Stimulated activated CD8-positive, alpha-beta memory T cell treated with anti-CD3 and anti-CD28 coated beads, Interleukin-7, amount 100 ng/mL, for 48 hours (primary cell): ENCODE measurements at regions not wholly inside any gene's neighbourhood (a gene's known extent, or its start where the extent isn't known, plus 50 kb on each side); places are given as distances from the start of the nearest gene placed in this dataset.

ENCODE experiments used
- DNase-seq, 2 donors: peaks; one replicate each; pipeline ENCODE4 v3.0.0-alpha.2; 2020; ENCODE audit warnings: low read depth in 1 of 2; ENCODE audit errors: extremely low read depth in 1 of 2

DNA sequence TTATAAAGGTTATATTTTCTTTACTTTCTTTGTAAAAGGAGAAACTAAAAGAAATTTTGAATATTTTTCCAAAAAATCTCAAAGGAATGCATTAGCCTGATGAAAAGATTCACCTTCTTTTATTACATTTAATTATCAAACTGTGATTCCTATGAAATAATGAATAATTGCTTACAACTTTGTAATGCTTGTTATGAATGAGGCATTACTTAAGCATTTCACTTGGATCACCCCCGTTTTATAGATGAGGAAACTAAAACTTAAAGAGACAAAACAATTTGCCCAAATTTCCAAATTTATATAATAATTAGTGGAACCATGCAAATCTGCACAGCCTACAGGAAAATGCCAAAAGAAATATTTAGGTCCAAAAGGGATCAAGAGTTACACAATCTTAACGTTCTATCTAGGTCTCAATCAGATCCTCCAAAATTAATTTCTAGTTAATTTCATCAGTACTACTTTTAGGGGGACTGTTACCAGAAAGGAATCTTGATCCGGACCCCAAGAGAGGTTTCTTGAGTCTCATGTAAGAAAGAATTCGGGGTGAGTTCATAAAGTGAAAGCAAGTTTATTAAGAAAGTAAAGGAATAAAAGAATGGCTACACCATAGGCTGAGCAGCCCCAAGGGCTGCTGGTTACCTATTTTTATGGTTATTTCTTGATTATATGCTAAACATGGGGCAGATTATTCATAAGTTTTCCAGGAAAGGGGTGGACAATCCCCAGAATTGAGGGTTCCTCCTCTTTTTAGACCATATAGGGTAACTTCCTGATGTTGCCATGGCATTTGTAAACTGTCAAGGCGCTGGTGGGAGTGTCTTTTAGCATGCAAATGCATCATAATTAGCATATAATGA is 288.0 kb downstream of the ADGB start:
- no peak for DNase-seq

DNA sequence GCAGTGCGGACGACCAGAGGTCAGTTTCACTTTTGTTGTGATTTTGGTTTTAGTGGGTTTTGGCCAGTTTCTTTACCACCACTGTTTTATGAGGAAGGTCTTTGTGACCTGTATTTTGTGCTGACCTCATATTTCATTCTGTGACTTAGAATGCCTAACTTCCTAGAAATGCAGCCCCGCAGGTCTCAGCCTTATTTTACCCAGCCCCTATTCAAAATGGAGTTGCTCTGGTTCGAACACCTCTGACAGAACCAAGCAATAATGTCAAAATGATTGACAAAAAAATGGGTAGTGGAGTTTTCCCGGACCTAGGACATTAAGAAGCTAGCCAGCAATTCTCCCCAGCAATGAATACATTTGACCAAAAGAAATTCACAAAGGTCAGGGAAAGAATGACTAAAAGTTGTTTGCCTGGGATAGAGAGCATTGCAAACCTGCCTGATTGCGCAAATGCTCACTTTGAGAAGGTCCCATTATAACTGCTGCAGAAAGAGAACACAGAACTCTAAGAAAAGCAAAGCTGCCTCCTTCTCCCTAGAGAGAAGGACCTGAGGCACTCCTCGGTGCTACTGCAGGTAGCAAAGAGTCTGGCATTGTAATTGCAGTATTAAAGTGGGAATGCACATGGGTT is 288.8 kb downstream of the ADGB start:
- DNase-seq, result no peak

DNA sequence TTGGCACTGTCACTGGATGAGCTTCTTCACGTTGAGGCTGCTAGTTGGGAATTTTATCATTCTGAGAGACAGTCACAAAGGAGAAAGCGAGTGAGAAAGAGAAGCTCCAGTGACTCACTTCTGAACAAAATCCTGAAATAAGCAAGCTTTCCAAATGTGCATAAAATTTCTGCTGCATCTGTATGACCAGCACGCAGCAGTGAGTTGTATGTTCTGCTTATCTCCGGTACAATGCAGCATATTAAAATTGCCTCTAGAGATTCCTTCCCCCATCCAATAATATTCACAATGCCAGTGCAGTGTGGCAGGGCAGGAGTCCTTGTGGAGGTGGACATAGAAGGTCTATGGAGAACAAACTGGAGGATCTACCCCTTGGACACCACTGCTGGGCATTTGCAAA is 290.5 kb downstream of the ADGB start:
- DNase-seq, result no peak

DNA sequence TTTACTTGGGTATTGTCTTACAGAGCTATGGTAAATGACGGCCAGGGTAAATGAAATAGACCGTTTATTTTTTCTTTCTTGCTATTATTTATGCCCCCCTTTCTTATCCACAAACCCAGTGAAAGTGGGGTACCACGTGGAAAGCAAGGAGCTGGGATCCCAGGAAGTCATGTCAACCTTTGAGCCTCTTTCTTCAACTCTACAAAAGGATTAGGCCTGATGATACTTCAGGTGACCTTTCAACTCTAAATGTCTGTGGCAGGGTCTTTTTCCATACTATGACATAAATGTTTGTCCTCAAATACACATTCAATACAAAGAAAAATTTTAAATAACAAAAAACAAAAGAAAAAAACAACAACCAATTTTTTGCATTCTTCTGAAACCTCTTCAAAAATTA is 291.4 kb downstream of the ADGB start:
- no peak for DNase-seq

DNA sequence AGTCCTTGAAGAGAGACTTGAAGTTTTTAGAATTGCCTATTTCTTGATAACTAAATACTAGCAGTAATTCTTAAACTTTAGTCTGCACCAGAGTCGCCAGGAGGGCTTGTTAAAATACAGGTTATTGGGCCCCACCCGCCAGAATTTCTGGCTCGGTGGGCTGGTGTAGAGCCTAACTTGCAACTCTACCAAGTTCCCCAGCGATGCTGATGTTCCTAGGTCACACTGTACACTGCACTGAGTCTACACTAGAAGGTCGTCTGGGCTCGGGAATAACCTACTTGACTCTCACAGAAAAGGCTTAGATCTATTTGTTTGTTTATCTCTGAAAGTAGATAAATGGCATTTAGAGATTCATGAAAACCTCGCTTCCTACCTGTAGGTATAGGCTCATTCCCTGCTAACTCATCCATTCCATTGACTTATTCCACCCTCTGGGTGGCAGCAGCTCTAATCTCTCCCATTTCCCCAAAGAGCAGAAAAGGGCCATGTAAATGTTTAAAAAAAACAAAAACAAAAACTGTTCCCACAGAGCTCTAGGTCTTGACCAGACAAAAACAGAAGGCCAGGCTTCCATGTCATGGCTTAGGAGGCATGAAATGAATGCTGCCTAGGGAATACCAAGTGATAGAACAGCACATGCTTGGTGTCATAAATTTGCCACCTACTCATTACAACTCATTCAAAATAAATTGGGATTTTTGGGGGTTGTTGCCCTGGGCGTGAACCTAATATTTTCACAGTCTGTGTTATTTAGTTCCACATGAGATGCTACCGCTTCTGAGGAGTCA is 292.1 kb downstream of the ADGB start:
- DNase-seq, result no peak

DNA sequence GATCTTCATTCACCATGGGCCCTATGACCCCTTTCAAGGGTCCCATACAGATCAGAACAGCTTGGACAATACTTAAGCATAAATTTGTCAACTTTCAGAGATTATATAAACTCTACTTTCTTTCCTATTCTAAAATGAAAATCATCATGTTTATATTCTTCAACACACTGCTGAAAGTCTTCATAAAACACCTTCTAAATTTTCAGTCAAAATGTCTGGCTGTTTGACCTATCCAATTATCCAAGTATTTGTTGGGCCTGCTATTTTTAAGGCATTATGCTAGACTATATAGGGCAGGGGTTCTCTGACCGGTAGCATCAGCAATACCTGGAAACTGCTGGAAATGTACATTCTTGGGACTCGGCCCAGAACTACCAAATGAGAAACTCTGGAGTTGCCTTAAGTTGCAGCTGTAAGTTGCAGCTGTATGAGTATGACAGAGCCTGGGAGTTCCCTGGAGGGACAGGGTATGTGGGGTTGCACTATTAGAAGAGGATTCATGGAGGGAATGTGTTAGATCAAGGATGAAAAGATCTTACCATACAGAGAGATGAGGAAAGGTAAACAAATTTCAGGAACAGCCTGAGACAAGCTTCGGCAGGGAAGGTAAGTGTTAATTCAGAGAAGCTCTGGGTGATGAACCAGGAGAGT is 293.0 kb downstream of the ADGB start:
- no peak for DNase-seq

DNA sequence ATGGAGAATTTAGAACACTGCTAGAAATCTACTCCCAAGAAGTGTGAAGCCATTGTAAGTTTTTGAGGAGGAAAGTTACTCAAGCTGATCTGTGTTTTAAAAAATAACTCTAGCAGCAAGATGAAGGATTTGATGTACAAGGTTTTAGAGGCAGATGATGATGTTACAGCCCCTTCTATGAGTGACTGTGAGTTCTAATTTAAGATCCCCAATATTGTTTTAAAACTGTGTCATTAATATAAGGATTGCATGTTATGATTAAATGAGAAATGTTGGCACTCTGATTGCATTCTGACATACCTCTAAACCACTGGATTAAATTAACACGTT is 293.5 kb downstream of the ADGB start:
- DNase-seq, result no peak

DNA sequence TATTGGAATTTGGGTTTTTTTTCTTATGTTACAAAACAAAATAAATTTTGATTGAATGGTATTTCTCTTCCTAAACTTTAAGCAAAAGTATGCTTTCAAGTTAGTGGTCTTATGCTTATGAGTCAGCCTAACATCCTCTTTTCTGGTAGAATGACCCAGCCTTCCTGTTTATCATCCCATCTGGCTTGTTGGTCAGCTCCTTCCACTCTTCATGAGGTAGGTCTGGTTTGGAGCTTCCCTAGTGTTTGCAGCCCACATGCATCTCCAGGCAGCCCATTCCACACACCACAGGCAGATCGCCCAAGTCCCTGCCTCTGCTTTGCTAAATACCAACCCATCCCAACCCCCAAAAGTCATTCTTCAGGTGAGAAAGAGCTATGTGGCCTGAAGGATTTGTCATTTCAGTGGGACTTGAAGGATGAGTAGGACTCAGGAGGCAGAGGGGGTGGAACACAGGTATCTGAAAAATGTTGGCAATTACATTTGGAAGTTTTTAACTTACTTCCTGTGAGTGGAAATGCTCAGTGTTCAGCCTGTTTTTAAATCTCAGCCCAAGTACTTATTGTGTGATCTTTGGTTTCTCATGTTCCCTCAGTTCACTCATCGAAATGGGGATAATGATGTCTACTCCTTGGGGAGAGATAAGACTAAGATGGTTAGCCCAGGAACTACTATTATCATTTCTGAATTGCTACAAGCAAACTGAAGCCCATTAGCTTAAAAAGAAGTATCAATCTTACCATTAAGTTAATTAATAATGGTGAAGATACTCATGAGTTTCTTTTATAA is 294.0 kb downstream of the ADGB start:
- no peak for DNase-seq

DNA sequence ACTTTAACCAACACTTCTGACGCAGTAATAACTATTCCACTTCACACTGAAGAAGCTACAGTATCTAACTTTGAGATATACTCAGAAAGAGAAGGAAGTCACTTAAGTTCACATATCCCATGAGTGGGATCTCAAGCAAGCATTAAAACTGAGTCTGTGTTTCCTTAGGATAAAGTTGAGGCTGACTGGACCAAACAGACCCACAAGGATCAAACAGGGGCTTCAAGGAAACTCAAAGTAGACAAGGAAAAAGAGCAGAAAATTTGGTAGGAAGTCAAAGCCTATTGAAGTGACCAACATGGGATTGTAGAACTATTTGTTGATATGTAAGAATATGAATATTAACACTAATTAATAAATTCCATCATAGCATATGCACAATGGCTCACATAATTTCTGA is 294.9 kb downstream of the ADGB start:
- DNase-seq, result no peak

DNA sequence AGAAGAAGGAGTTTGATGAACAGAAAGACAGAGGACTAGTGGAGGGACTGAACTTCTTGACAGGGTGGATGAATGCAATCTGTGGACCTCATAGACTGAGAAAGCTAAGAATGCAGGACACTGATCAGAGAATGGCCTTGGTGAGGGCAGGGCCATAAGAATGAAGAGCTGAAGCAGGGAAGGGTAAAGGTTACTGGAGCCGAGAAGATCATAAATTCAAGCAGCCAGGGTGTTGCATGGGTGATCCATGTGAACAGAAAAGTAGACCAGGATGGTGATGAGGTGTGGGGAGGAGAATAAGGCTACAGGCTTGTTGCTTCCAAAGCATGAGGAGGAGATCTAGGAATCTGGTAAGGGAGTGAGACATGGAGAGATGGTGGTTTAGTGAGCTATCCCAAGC is 295.9 kb downstream of the ADGB start:
- no peak for DNase-seq

DNA sequence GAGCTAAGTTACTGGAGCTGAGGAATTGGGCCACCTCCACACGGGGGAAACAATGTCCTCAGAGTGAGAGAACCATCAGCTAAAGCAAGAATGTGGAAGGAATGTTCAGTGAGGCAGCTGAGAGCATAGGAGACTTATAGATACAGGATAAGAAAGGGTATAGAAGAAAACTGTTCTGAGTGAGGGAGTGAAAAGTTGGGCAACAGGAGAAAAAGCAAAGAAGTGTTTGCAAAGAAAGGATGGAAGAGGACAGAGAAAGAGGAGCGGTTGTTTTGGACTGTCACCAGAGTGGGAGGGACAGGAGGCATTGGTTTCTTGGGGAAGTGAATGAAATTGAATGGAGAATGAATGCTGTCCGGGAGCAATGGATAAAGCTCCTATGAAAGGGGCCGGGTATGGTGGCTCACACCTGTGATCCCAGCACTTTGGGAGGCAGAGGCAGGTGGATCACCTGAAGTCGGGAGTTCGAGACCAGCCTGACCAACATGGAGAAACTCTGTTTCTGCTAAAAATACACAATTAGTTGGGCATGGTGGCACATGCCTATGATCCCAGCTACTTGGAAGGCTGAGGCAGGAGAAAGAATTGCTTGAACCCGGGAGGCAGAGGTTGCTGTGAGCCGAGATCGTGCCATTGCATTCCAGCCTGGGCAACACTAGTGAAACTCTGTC is 296.5 kb downstream of the ADGB start:
- no peak for DNase-seq

DNA sequence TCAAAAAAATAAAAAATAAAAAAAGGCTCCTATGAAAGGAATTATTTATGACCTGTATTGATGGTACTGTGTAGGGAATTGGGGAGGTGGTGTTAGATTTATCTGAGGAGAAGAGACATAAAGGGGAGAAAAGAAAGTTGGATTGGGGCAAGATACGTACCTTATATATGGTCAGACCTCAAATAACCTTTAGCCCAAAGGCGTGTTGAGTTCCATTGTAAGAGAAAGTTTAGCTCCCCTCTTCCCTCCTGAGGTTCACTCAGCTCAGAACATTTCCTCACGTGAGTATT is 296.9 kb downstream of the ADGB start:
- no peak for DNase-seq

DNA sequence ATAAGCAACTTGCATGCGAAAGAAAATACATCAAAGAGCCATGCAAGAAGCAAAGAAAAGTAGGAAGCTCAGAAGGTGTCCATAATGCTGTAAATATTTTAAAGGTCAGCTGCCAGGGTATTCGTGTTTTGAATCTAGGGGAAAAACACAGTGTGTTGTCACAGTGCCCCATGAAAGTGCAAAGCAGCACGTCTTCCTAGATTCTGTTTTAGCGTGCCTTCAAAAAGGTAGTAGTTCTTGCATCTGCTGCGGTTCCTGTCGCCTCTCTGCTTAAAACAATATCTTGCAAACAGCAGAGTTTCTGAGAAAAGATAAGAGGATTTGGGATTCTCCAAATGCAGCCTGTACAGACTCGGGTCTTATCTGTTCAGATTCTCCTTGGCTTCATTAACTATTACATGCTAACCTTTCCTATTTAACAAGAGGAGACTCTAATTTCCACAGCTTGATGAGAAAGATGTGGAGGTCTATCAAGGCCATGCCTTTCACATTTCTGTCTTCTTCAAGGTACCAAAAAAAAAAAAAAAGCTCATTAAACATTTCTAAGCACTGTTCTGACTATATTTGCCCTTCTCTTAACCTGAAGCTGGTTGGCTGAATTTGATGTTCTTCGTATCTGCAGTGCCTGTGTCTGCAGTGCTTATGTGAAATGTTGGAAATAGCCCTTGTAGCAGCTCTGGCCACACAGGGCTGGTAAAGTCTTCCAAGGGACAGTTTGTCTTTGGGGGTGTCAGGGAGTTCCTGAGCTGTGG is 297.5 kb downstream of the ADGB start:
- DNase-seq, result no peak

DNA sequence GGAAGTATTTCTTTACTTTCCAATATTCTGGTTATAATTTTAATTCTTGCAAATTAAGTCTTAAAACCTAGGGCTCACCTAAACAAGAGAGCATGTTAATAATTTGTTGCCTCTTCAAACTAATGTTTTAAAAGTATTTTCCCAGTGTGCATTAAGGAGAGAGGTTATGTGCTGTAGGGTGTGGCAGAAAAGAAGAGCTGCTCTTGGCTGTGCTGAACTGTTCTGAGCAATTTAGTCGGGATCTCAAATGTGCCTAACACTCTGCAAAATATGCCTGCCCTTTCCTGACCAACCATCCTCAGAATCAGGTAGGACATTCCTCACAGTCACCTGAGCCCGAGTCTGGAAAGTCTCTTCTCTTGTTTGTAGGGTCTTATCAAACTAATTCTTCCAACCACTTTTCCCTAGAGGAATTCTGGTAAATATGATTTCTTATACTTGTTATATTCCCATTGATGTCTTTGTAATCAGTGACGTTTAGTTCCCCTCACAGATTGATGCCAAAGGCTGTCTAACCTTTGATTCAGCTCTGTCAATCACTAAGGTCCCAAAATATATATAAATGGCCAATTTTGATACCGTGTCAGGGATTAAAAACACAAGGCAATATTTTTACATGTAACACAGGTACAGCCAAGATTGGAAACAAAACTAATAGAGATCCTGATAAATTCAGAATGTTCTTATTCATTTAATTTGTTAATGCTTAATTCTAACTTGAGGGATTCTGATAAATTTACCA is 298.4 kb downstream of the ADGB start:
- no peak for DNase-seq

DNA sequence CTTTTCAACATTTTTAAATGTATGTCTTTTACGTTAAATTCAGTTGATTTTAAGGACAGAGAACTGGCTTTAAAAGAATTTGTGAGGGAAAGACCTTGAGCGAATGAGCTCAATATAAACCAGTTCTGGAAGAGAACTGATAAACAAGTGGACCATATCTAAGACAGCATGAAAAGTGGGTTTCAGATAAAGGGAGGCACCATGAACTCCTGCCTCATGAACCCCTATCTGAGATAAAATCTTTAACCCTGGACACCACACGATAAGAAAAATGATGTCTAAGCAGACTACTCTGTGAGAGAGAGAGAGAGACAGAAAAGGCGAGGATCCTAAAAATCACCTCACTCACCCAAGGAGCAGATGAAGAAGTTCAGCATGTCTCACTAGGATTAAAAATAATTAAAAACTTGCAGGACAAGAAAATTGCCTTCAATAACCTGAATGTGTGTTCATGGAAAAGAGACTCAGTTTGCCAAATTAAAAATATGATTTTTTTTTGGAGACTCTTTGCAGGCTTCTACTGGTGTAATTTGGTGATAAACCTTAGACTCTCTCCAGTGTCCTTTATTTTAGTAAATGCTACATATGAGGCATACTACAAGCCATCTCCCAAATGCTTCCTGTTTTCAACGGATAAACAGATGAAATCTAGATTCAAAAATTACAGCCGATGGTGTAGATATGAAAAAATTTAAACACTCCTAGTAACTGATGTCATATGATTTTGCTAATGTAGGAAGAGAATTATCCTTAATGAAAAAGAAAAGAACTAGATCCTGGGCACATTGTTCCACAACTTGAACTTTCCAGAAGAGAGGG is 299.5 kb downstream of the ADGB start:
- no peak for DNase-seq

DNA sequence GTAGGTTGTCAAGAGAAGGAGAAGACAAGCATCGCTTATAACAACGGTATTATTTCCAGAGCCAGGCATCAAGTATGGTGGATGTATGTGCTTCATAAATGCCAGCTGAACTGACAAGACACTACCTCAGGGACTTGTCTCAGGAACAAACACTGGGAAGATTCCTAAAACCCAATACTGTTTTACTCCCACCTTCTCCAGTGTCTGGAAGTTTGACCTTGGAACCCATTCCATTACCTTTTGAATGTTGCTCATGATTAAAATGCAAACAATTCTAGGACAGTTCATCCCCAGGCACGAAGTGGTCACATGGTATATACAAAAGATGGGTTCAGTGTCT is 300.1 kb downstream of the ADGB start:
- DNase-seq, result no peak

DNA sequence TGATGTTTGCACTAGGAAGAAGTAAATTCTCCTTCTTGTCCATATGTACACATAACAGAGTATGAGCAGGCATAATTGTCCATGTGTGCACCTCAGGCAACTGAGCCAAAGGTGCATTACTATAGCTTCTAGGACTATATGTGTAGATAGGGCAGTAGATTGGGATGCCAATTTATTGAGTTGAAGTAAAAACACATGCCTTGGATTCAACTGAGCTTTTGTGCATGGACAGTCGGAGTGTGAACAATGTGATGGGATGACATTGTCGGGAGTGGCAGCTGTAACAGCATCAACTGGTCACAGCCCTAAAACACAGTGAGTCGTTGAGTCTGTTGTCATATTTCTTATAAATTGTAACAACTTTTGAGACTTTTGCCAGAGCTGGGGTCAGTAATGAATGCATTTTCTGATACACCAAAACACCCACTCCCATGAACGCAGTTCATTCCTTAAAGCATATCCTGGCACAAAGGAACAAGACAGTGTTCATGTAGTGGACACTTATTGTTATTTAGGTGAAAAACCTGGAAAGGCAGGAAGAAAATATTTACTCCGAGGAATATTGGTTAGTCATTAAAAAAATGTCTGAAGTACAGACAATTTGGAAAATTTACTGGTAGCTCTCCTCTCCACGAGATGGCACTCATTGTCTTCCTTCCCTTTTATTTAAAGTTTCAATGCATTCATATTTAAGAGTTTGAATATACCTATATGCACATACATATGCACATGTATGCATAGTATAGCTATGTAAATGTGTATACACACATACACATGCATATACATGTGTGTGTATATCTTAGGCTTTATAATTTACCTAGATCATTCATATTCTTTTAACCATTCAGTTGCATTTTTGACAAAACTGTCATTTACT is 302.0 kb upstream of the STXBP5 start:
- DNase-seq, result no peak
